ACC112 (cell line): ENCODE measurements at regions not wholly inside any gene's neighbourhood (a gene's known extent, or its start where the extent isn't known, plus 50 kb on each side); places are given as distances from the start of the nearest gene placed in this dataset.

Experiments used
- H2AFZ ChIP-seq: fragments of 200-600 bp; sonication (generic); one replicate; pipeline ENCODE4 v1.6.0; 2017; ENCODE audit warnings: antibody characterized with exemption, low read length; ENCODE audit not compliant: unreplicated experiment
- H3K27ac ChIP-seq: fragments of 200-600 bp; sonication (generic); 2 replicates; pipeline ENCODE4 v1.5.1; 2014; ENCODE audit warnings: low read depth, mild to moderate bottlenecking, antibody characterized with exemption, low read length, moderate library complexity
- H3K27me3 ChIP-seq: fragments of 200-600 bp; sonication (generic); 2 replicates; pipeline ENCODE4 v1.6.1; 2014; ENCODE audit warnings: mild to moderate bottlenecking, antibody characterized with exemption, low read length, moderate library complexity, mixed read lengths; ENCODE audit not compliant: insufficient read depth
- H3K36me3 ChIP-seq: fragments of 200-600 bp; sonication (generic); 2 replicates; pipeline ENCODE4 v1.6.1; 2016; ENCODE audit warnings: mild to moderate bottlenecking, antibody characterized with exemption, low read length, moderate library complexity, mixed read lengths; ENCODE audit not compliant: insufficient read depth
- H3K4me1 ChIP-seq: fragments of 200-600 bp; sonication (generic); one replicate; pipeline ENCODE4 v1.6.1; 2016; ENCODE audit warnings: low read length, mixed read lengths; ENCODE audit not compliant: insufficient read depth, unreplicated experiment, control insufficient read depth
- H3K4me3 ChIP-seq: fragments of 200-600 bp; sonication (generic); 2 replicates; pipeline ENCODE4 v1.5.1; 2014; ENCODE audit warnings: mild to moderate bottlenecking, low read depth, low read length
- H3K79me2 ChIP-seq: fragments of 200-600 bp; sonication (generic); one replicate; pipeline ENCODE4 v1.6.0; 2016; ENCODE audit warnings: low read length; ENCODE audit not compliant: control insufficient read depth, unreplicated experiment, insufficient read depth

DNA sequence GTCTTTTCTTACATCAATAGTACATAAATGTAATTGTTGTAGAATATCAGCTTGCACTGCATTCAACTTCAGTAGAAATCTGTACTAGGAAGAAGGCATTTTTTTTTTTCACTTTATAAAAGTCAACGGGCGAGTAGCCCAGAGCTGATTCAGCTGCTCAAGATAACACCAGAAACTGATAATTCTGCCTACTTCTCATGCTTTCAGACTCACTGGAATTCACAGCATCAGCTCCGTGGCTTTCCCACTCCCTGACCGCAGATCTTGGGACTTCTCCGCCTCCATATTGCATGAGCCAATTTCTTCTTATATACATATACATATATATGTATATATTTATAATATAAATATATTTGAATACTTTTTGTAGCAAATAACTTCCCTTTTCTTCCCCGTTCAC lies 263.1 kb upstream of the RXFP2 start:
- no peaks in the 10 kb centered on the region for H3K79me2 ChIP-seq
- H3K27ac ChIP-seq, result peak overlapping the region; percentile 68
- H3K4me3 ChIP-seq, result peak overlapping the region; percentile 31
- H2AFZ ChIP-seq, result no peak overlapping the region
- no peaks in the 10 kb centered on the region for H3K27me3 ChIP-seq
- no peaks in the 10 kb centered on the region for H3K36me3 ChIP-seq
- peaks cover 22% of the 10 kb centered on the region for H3K4me1 ChIP-seq

- Histone ChIP-seq H3K4me1 (peaks cover 22% of the 10 kb centered on the region), H3K4me3 (peak overlapping the region; percentile 31), H3K27me3 (no peaks in the 10 kb centered on the region), H2AFZ (no peak overlapping the region), H3K27ac (peak overlapping the region; percentile 68), H3K79me2 (no peaks in the 10 kb centered on the region), H3K36me3 (no peaks in the 10 kb centered on the region)
These were observed 262.6 kb upstream of the RXFP2 start for GRCh38 chr13:31476753-31477152.

- Histone ChIP-seq H2AFZ (peak overlapping the region; percentile 57), H3K36me3 (no peaks in the 10 kb centered on the region), H3K27me3 (no peaks in the 10 kb centered on the region), H3K4me3 (peak overlapping the region; percentile 17; the same call in 1 of the 2 replicates), H3K27ac (peak overlapping the region; percentile 80), H3K79me2 (no peaks in the 10 kb centered on the region), H3K4me1 (peaks cover 28% of the 10 kb centered on the region)
These were observed 261.4 kb upstream of the RXFP2 start for GRCh38 chr13:31477961-31478360.

- Histone ChIP-seq H3K27ac (peak overlapping the region; percentile 98), H3K27me3 (no peaks in the 10 kb centered on the region), H3K4me3 (peak overlapping the region; percentile 61; the same call in 1 of the 2 replicates), H2AFZ (no peak overlapping the region), H3K4me1 (peaks cover 20% of the 10 kb centered on the region), H3K79me2 (no peaks in the 10 kb centered on the region), H3K36me3 (no peaks in the 10 kb centered on the region)
These were observed 254.1 kb upstream of the RXFP2 start for GRCh38 chr13:31485183-31485582.

GRCh38 chr13:31485651-31486051 lies 253.7 kb upstream of the RXFP2 start:
- Histone ChIP-seq H3K4me1 (peaks cover 20% of the 10 kb centered on the region), H3K27me3 (no peaks in the 10 kb centered on the region), H3K79me2 (no peaks in the 10 kb centered on the region), H3K4me3 (peak overlapping the region; percentile 61), H3K36me3 (no peaks in the 10 kb centered on the region), H3K27ac (peak overlapping the region; percentile 98), H2AFZ (peak overlapping the region; percentile 77)

- no peaks in the 10 kb centered on the region for H3K36me3 ChIP-seq
- H3K27ac ChIP-seq, result no peak overlapping the region
- no peaks in the 10 kb centered on the region for H3K79me2 ChIP-seq
- H3K4me1 ChIP-seq, result no peaks in the 10 kb centered on the region
- no peak overlapping the region for H3K4me3 ChIP-seq
- no peaks in the 10 kb centered on the region for H3K27me3 ChIP-seq
- no peak overlapping the region for H2AFZ ChIP-seq
These were observed 244.0 kb upstream of the RXFP2 start for GRCh38 chr13:31495336-31495735.

GRCh38 chr13:31499274-31499673 lies 240.1 kb upstream of the RXFP2 start:
- H3K27me3 ChIP-seq, result no peaks in the 10 kb centered on the region
- H3K27ac ChIP-seq, result no peak overlapping the region
- H3K4me1 ChIP-seq, result no peaks in the 10 kb centered on the region
- no peak overlapping the region for H3K4me3 ChIP-seq
- H3K79me2 ChIP-seq, result no peaks in the 10 kb centered on the region
- no peak overlapping the region for H2AFZ ChIP-seq
- H3K36me3 ChIP-seq, result no peaks in the 10 kb centered on the region

DNA sequence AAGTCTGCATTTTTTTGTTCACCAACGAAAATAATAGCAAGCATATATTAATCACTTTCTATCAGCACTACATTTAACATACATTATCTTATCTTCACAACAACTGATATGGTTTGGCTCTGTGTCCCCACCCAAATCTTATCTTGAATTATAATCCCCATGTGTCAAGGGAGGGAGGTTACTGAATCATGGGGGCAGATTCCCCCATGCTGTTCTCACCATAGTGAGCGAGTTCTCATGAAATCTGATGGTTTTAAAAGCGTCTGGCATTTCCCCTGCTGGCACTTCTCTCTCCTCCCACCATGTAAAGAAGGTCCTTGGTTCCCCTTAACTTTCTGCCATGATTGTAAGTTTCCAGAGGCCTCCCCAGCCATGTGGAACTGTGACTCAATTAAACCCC lies 235.7 kb upstream of the RXFP2 start:
- no peak overlapping the region for H3K27ac ChIP-seq
- no peaks in the 10 kb centered on the region for H3K79me2 ChIP-seq
- no peaks in the 10 kb centered on the region for H3K4me1 ChIP-seq
- H3K27me3 ChIP-seq, result no peaks in the 10 kb centered on the region
- H2AFZ ChIP-seq, result no peak overlapping the region
- H3K4me3 ChIP-seq, result no peak overlapping the region
- no peaks in the 10 kb centered on the region for H3K36me3 ChIP-seq

GRCh38 chr13:31504918-31505317 lies 234.4 kb upstream of the RXFP2 start:
- no peaks in the 10 kb centered on the region for H3K79me2 ChIP-seq
- no peak overlapping the region for H2AFZ ChIP-seq
- no peaks in the 10 kb centered on the region for H3K36me3 ChIP-seq
- H3K27ac ChIP-seq, result no peak overlapping the region
- H3K4me1 ChIP-seq, result no peaks in the 10 kb centered on the region
- H3K27me3 ChIP-seq, result no peaks in the 10 kb centered on the region
- no peak overlapping the region for H3K4me3 ChIP-seq

DNA sequence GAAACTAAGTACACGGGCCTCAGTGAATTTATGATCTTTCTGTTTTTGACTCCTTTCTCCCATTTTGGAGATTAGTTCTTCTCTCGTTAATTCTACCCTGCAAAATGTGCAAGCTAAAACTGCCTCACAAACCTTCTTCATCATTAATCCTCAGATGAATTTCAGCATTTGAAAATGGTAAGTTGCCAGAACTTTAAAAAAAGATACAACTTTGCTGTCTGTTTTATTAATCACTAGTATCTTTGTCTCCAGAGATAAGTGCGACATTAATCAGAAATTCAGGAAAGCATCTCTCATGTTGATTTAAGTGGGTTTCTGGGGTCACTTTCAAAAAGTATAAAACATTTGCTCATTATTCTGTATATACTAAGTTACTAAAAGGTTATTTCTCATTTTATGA lies 227.0 kb upstream of the RXFP2 start:
- Histone ChIP-seq H2AFZ (no peak overlapping the region), H3K4me3 (no peak overlapping the region), H3K4me1 (no peaks in the 10 kb centered on the region), H3K27me3 (no peaks in the 10 kb centered on the region), H3K27ac (no peak overlapping the region), H3K79me2 (no peaks in the 10 kb centered on the region), H3K36me3 (no peaks in the 10 kb centered on the region)

- Histone ChIP-seq H3K4me3 (no peak overlapping the region), H3K4me1 (no peaks in the 10 kb centered on the region), H3K27ac (no peak overlapping the region), H2AFZ (no peak overlapping the region), H3K27me3 (no peaks in the 10 kb centered on the region), H3K36me3 (no peaks in the 10 kb centered on the region), H3K79me2 (no peaks in the 10 kb centered on the region)
These were observed 224.4 kb upstream of the RXFP2 start for GRCh38 chr13:31514932-31515331.
